ENCODE measurements at regions not wholly inside any gene's neighbourhood (a gene's known extent, or its start where the extent isn't known, plus 50 kb on each side); places are given as distances from the start of the nearest gene placed in this dataset.

- no peak for DNase-seq
Measured at GRCh38 chr11:16685914-16686313, 52.5 kb upstream of the C11orf58 start.

GRCh38 chr11:16678466-16679116 is 59.9 kb upstream of the C11orf58 start:
- no peak for DNase-seq

- DNase-seq, result no peak
Measured at GRCh38 chr11:16669799-16670415, 68.5 kb upstream of the C11orf58 start.

GRCh38 chr11:16632295-16633200 is 105.9 kb upstream of the C11orf58 start:
- DNase-seq, result peak; percentile 7

GRCh38 chr11:16630651-16631050 is 107.8 kb upstream of the C11orf58 start:
- DNase-seq, result no peak

- no peak for DNase-seq
Measured at GRCh38 chr11:16618431-16618830, 120.0 kb upstream of the C11orf58 start.

GRCh38 chr11:16615480-16615879 is 123.0 kb upstream of the C11orf58 start:
- no peak for DNase-seq

- DNase-seq, result peak; percentile 75
Measured at GRCh38 chr11:16613512-16614381, 124.7 kb upstream of the C11orf58 start.

GRCh38 chr11:16613262-16613511 is 125.3 kb upstream of the C11orf58 start:
- DNase-seq, result no peak

GRCh38 chr11:16612566-16613261 is 125.7 kb upstream of the C11orf58 start:
- DNase-seq, result no peak

GRCh38 chr11:16611926-16612565 is 126.4 kb upstream of the C11orf58 start:
- no peak for DNase-seq

- no peak for DNase-seq
Measured at GRCh38 chr11:16611401-16611921, 127.0 kb upstream of the C11orf58 start.

- DNase-seq, result no peak
Measured at GRCh38 chr11:16610738-16611388, 127.6 kb upstream of the C11orf58 start.

- DNase-seq, result no peak
Measured at GRCh38 chr11:16610213-16610737, 128.2 kb upstream of the C11orf58 start.

GRCh38 chr11:16609769-16610168 is 128.7 kb upstream of the C11orf58 start:
- DNase-seq, result no peak

GRCh38 chr11:16607675-16608644 is 130.5 kb upstream of the C11orf58 start:
- DNase-seq, result peak; percentile 7

- DNase-seq, result no peak
Measured at GRCh38 chr11:16606784-16607674, 131.4 kb upstream of the C11orf58 start.

Data from HCEC 1CT (cell line).